8988T (cell line): ENCODE measurements at regions not wholly inside any gene's neighbourhood (a gene's known extent, or its start where the extent isn't known, plus 50 kb on each side); places are given as distances from the start of the nearest gene placed in this dataset.

ENCODE experiments used
- DNase-seq: peaks from one replicate; pipeline ENCODE4 v3.0.0; 2011

- DNase-seq = no peak
Observed at GRCh38 chr17:65477600-65477999, 83.8 kb downstream of the AXIN2 start.

DNA sequence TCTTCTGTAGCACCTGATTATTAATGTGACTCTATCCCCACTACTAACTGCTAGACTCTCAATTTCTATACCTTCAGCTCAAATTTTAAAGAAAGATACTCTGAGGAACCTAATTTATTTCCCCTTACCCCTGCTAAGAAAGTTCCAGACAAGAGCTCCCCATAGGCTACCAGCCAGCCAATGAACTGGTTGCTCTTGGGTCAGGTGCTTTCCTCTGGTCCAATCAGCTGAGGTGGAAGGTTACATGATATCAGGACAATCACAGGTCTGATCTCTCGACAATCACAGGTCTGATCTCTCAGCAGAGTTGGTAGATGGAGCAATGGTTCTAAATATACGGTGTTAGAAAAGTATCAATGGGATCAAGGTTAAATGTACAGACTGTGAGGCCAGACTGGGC, 86.8 kb downstream of the AXIN2 start:
- no peak for DNase-seq

- no peak for DNase-seq
Observed at GRCh38 chr17:65473985-65474384, 87.5 kb downstream of the AXIN2 start.

GRCh38 chr17:65473363-65473762, 88.1 kb downstream of the AXIN2 start:
- no peak for DNase-seq

DNA sequence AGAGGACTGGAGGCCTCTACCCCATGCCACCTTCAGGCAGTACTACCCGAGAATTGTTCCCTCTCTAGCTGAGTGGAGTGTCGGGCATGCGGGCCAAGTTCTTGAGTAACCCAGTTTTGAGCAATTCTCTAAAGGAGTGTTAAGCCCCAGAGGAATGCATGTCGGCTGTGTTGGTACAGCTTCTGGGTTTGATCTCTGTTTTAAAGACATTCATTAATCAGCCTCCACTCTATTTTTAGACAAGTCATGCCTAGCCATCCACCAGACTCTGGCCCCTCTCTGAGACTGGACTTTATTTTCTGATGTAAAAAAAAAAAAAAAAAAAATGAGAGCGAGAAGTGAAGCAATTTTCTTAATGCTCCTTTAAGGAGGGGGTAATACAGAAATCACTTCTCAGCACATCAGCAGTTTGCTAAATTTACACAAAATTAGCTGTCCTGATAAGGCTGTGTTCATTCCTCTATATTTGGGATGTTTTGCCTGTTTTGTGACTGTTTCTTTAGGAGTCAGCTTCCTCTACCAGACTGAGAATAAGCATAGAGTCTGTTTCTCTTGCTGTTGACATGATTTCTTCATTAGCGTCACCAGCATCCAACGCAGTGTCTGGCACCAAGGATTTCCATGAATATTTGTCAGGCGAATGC, 88.7 kb downstream of the AXIN2 start:
- no peak for DNase-seq

GRCh38 chr17:65470783-65471182, 90.7 kb downstream of the AXIN2 start:
- DNase-seq = no peak

- DNase-seq = no peak
Observed at GRCh38 chr17:65468321-65468720, 93.1 kb downstream of the AXIN2 start.

- DNase-seq = no peak
Observed at GRCh38 chr17:65467156-65467555, 94.3 kb downstream of the AXIN2 start.

GRCh38 chr17:65466547-65466946, 94.9 kb downstream of the AXIN2 start:
- DNase-seq = no peak

- DNase-seq = no peak
Observed at GRCh38 chr17:65463242-65463641, 98.2 kb downstream of the AXIN2 start.

- no peak for DNase-seq
Observed at GRCh38 chr17:65459677-65460347, 101.6 kb downstream of the AXIN2 start.

- no peak for DNase-seq
Observed at GRCh38 chr17:65457635-65458257, 103.7 kb downstream of the AXIN2 start.

- no peak for DNase-seq
Observed at GRCh38 chr17:65457183-65457582, 104.3 kb downstream of the AXIN2 start.

GRCh38 chr17:65456368-65457151, 104.9 kb downstream of the AXIN2 start:
- no peak for DNase-seq

- DNase-seq = no peak
Observed at GRCh38 chr17:65455972-65456343, 105.5 kb downstream of the AXIN2 start.

DNA sequence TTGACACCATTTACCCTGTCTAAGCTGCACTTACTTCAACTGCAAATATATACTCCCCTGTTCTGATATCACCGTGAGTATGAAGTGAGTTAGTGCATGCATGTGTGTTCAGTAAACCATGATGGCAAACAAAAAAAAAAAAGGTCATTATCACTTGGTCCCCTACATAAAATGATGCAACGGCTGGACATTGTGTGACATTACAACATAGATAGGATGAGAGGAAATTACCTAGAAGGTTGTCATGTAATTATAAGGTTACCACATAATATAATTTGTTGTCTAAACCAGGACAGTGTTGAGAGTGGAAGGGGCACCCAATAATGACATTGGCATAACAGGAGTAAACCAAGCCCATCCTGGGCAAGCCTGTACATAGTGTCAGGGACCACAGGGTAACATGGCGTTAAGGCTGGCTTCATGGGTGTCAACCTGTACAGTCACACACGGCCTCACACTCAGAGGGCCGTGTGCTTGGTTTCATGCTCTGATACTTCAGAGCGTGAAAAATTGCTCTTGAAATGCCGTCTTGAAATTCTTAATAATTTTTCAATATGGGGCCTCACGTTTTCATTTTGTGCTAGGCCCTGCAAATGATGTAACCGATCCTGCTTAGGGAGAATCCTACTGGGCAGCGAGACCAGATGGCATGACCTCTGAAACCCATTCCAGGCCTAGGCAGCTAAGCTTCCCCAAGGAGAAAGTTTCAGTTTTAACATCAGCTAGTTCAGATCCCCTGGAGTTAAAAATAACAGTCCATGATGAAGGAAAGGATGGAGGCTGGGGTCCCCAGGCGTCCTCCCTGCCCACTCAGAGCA, 106.1 kb downstream of the AXIN2 start:
- no peak for DNase-seq

DNA sequence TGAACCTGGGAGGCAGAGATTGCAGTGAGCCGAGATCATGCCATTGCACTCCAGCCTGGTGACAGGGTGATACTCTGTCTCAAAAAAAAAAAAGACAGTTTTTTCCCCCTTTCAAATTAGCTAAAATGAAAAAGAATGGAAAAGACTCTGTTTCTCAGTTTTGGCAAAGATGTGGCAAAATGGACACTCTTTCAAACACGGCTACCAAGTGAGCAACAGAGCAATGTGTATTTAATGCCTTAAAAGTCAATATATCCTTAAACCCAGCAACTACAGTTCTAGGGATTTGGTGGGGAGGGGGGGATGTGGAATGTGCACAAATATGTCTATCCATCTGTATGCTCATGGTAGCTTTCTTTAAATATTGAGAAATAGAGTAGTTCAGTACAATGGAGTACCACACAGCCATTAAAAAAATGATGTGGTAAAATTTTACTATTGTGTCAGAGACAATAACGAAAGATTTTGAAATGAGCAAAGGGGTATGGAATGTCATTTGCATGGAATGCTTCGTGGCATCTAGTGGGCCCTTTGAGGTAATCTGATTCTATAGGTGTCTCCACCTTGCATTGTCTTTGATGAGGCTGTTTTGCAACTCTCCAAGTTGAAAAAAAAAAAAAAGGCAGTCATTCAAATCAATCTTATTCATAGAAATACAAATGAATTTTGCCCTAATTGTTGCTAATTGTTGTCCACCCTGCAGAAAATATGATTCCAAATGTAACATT, 108.1 kb downstream of the AXIN2 start:
- no peak for DNase-seq

DNA sequence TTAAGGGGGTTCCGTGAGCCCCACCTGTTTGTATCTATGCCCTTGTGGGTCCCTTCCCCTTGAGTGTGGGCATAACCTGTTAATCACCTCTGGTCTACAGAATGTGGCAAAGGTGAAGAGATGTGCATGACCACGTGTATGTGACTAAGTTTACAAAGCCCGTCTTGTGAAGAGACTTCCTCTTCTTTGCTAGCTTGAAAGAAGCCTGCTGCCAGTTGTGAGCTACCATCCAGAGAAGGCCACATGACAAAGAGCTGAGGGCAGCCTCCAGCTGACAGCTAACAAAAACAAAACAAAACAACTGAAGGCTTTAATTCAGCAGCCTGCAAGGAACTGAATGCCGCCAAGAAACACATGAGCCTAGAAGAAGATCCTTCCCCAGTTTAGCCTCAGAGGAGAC, 112.0 kb downstream of the AXIN2 start:
- no peak for DNase-seq

DNA sequence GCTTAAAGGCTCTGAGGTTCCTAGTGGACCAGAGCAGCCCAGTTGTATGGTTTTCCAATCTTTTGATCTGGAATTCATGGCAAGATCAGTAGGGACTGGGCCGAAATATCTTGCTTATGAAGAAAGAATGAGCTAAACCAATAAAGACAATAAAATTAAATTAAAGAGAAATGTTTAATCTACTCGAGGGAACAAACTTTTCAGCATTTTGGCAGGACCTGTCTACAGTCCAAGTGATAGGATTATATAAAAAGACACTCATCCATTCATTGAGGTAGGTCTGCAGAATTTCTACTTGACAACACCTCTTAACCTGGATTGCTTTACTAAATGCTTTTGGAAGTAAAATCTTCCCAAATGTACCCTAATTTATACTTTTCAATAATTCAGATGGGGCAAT, 113.6 kb downstream of the AXIN2 start:
- DNase-seq = no peak

- no peak for DNase-seq
Observed at GRCh38 chr17:65446838-65447526, 114.5 kb downstream of the AXIN2 start.

DNA sequence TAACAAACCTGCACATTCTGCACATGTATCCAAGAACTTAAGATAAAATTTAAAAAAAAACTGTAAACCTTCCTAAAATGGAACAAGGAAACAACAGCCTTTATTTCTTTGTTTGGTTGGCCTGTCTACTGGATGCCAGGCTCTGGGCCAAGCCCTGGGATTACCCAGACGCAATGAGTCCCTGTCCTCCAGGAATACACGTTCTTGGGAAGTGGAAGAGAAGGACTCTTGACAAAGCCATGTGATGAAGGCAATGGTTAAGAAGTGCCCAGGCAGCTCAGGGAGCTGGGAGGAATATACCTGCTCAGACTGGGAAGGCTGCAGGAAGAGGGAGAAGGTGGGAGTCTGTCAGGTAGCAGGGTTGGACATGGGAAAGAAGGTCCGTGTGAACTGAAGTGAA, 115.4 kb downstream of the AXIN2 start:
- DNase-seq = no peak

DNA sequence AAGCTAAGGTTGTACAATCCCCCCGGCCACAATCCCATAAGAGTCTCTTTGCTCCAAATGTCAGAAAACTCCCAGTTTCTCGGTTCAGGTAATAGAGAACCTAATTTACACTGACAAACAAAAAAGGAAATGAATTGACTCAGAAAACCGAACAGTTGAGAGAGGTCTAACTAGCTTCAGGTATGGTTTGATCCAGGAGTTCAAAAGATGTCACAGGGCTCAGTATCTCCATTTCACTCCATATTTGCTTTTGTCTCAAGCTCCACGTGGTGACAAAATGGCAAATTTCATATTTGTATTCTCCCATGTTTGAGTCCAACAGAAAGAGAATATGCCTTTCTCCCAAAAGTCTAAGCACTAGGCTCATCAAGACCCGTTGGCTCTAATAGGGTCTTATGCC, 117.4 kb downstream of the AXIN2 start:
- no peak for DNase-seq
